K562 (cell line): ENCODE measurements at regions not wholly inside any gene's neighbourhood (a gene's known extent, or its start where the extent isn't known, plus 50 kb on each side); places are given as distances from the start of the nearest gene placed in this dataset.

ENCODE experiments used
- ATAC-seq: fragments of 200-7000 bp; cut with Tn5 transposase; 3 replicates; pipeline ENCODE4 v1.9.1; 2020; ENCODE audit warnings: moderate library complexity
- BruUV-seq: library from RNA; stranded (reverse); fragments of 400-500 nt; replicated peaks from 2 replicates; lab custom pipeline; 2021; lab: Mats Ljungman, UMichigan
- CTCF ChIA-PET: fragments of 300-600 bp; formaldehyde crosslinking; extraction: SDS; loops from one replicate; lab custom pipeline; 2021; ENCODE audit warnings: low intra/inter-chr PET ratio; lab: Yijun Ruan, JAX
- POLR2A ChIA-PET: fragments of 300-600, 350-650 bp; sonication (Branson Sonifier 250); formaldehyde crosslinking; extraction: SDS; loops from one replicate; lab custom pipeline; 2021; ENCODE audit warnings: antibody characterized with exemption, inconsistent platforms; lab: Yijun Ruan, JAX
- DNase-seq, 4 experiments: peaks; one replicate each; pipeline versions ENCODE4 v3.0.0 to v3.0.0-alpha.2; 2011 to 2018; ENCODE audit warnings: low spot score in 3 of 4, mixed read lengths in 3 of 4; ENCODE audit errors: extremely low read depth in 1 of 4
- FAIRE-seq: peaks from 2 replicates; lab custom pipeline; 2011; peaks lifted over from hg19 to GRCh38; lab: Jason Lieb, UNC
- H2AFZ ChIP-seq: 2 replicates; pipeline ENCODE4 v1.6.0; 2011; ENCODE audit warnings: low read depth, low read length, control low read depth, inconsistent platforms
- H3K27ac ChIP-seq: fragments of 200-600 bp; 3 replicates; pipeline ENCODE4 v1.8.0; 2011; ENCODE audit warnings: low read depth, mild to moderate bottlenecking, control low read depth, inconsistent platforms, low read length, moderate library complexity, mixed read lengths; ENCODE audit errors: extremely low read depth
- H3K27me3 ChIP-seq, 2 experiments: fragments of 300-600 bp in 1 of 2; 2 replicates in 1 of 2; 3 replicates in 1 of 2; pipeline versions ENCODE4 v1.6.0 to v1.8.0; 2011; ENCODE audit warnings: inconsistent platforms in 2 of 2, low read length in 2 of 2, mild to moderate bottlenecking in 1 of 2, mixed read lengths in 1 of 2, moderate library complexity in 1 of 2; ENCODE audit not compliant: control insufficient read depth in 2 of 2, insufficient read depth in 2 of 2
- H3K36me3 ChIP-seq: fragments of 300-600 bp; 3 replicates; pipeline ENCODE4 v1.8.0; 2011; ENCODE audit warnings: mild to moderate bottlenecking, low read length, inconsistent platforms; ENCODE audit not compliant: control insufficient read depth, insufficient read depth
- H3K4me1 ChIP-seq, 2 experiments: fragments of 200-600 bp in 1 of 2; replicated peaks in 1 of 2; 2 replicates in 1 of 2; 3 replicates in 1 of 2; pipeline versions ENCODE4 v1.5.1 to v1.8.0; 2011; ENCODE audit warnings: inconsistent platforms in 2 of 2, low read length in 2 of 2, mild to moderate bottlenecking in 1 of 2, mixed read lengths in 1 of 2, moderate library complexity in 1 of 2; ENCODE audit not compliant: control insufficient read depth in 2 of 2, insufficient read depth in 2 of 2
- H3K4me2 ChIP-seq: 2 replicates; pipeline ENCODE4 v1.6.1; 2011; ENCODE audit warnings: low read length, control low read depth, inconsistent platforms, mixed read lengths; ENCODE audit not compliant: insufficient read depth
- H3K4me3 ChIP-seq: fragments of 200-600 bp; sonication (generic), shearing (Covaris generic); 2 replicates; pipeline ENCODE4 v1.5.1; 2016; ENCODE audit warnings: control low read depth, inconsistent platforms
- H3K79me2 ChIP-seq: fragments of 200-600 bp; 3 replicates; pipeline ENCODE4 v1.8.0; 2011; ENCODE audit warnings: low read length, inconsistent platforms; ENCODE audit not compliant: control insufficient read depth, insufficient read depth
- H3K9ac ChIP-seq, 2 experiments: 2 replicates each; pipeline versions ENCODE4 v1.6.0 to v1.6.1; 2011; ENCODE audit warnings: low read depth in 2 of 2, low read length in 2 of 2, control low read depth in 1 of 2, inconsistent platforms in 1 of 2, mild to moderate bottlenecking in 1 of 2, mixed read lengths in 1 of 2; ENCODE audit not compliant: insufficient read depth in 1 of 2
- H3K9me1 ChIP-seq: one replicate; pipeline ENCODE4 v1.6.0; 2011; ENCODE audit warnings: inconsistent platforms, mild to moderate bottlenecking, low read length, moderate library complexity; ENCODE audit not compliant: control insufficient read depth, insufficient read depth
- H3K9me3 ChIP-seq: replicated peaks from 2 replicates; pipeline ENCODE4 v1.5.1; 2011; ENCODE audit warnings: low read depth, low read length, inconsistent platforms; ENCODE audit not compliant: control insufficient read depth, insufficient read depth
- H4K20me1 ChIP-seq: replicated peaks from 2 replicates; pipeline ENCODE4 v1.6.1; 2011; ENCODE audit warnings: low read length, inconsistent platforms, mixed read lengths; ENCODE audit not compliant: control insufficient read depth, insufficient read depth
- ATF3 ChIP-seq, 2 experiments: fragments of 450-650 bp in 1 of 2; sonication (generic) in 1 of 2; formaldehyde crosslinking in 1 of 2; IDR thresholded peaks in 1 of 2; conservative IDR thresholded peaks in 1 of 2; 2 replicates each; pipeline versions ENCODE4 v1.6.1 to v1.8.1; 2016 to 2023; ENCODE audit warnings: mild to moderate bottlenecking in 2 of 2, moderate library complexity in 2 of 2, inconsistent platforms in 1 of 2, missing genetic modification reagents in 1 of 2
- PTRF ChIP-seq: fragments of 450-650 bp; IDR thresholded peaks from 2 replicates; pipeline ENCODE4 v1.6.1; 2016; ENCODE audit warnings: mild to moderate bottlenecking, missing genetic modification characterization, missing compliant biosample characterization
- WGBS: fragments of 100-300 bp; shearing (Covaris generic); methylation state at CpG from one replicate; pipeline ENCODE4 v1.1.6; 2016; ENCODE audit warnings: low coverage, mixed read lengths; ENCODE audit not compliant: insufficient coverage; ENCODE audit errors: missing lambda C conversion rate; 5-methylcytosine and 5-hydroxymethylcytosine counted together
- in situ Hi-C: fragments of 300-500 bp; cut with MboI; formaldehyde crosslinking; loops from 4 replicates; pipeline ENCODE4 v1.15.0; 2018; ENCODE audit warnings: inconsistent platforms, mixed read lengths
- intact Hi-C: fragments of 100-400 bp; cut with micrococcal nuclease; formaldehyde crosslinking; loops from 2 replicates; pipeline ENCODE4 v1.14.2; 2022

- H3K9ac ChIP-seq, result no peak overlapping the region
- no peaks in the 10 kb centered on the region for H3K9me1 ChIP-seq
- in situ Hi-C loops (no loop called here), intact Hi-C loops (no loop called here)
- no peak for FAIRE-seq
- peaks cover 0 to 6% of the 10 kb centered on the region in 2 experiments; a peak in 2 of 5 replicates for H3K4me1 ChIP-seq
- H3K27me3 ChIP-seq, result no peaks in the 10 kb centered on the region
- no peak for ATAC-seq
- TF ChIP-seq PTRF (tag), result no peak
- TF ChIP-seq ATF3 (IDR thresholded peaks at IDR 0.05), result peak; percentile 44; the same call in 1 of the 2 replicates
- TF ChIP-seq ATF3 (CRISPR knock-in tag; conservative IDR thresholded peaks at IDR 0.05), result no peak
- DNase-seq, result no peak
- CTCF ChIA-PET, result no interaction called here
- no peaks in the 10 kb centered on the region for H3K36me3 ChIP-seq
- no peaks in the 10 kb centered on the region for H4K20me1 ChIP-seq
- H3K27ac ChIP-seq, result no peak overlapping the region
- H3K4me2 ChIP-seq, result no peak overlapping the region
- no peaks in the 10 kb centered on the region for H3K9me3 ChIP-seq
- H3K4me3 ChIP-seq, result no peak overlapping the region
- POLR2A ChIA-PET, result interaction anchor here (0.6 to 2.0 kb wide), 4 partner anchors 8 to 551 kb away, joined by 3 to 6 read pairs (median 3); no protein-coding TSS in a partner anchor
- no peak overlapping the region for H2AFZ ChIP-seq
- 18% methylated on average over 3 of the region's 3 CpGs for WGBS
- H3K79me2 ChIP-seq, result no peaks in the 10 kb centered on the region
- no TSS peak for BruUV-seq
Observed at GRCh38 chr16:79800016-79800608, 199.6 kb upstream of the MAF start.
